Astrocyte of the spinal cord (primary cell): ENCODE measurements at regions not wholly inside any gene's neighbourhood (a gene's known extent, or its start where the extent isn't known, plus 50 kb on each side); places are given as distances from the start of the nearest gene placed in this dataset.

Experiments
- DNase-seq: peaks from one replicate; pipeline ENCODE4 v3.0.0; 2011; ENCODE audit warnings: low read depth, low spot score
- H3K4me3 ChIP-seq: 2 replicates; pipeline ENCODE4 v1.5.1; 2011; ENCODE audit warnings: low read depth, mild to moderate bottlenecking, low read length, moderate library complexity
- in situ Hi-C: cut with HindIII; loops from 2 replicates; pipeline ENCODE4 v1.10.0; 2017; ENCODE audit warnings: low sequenced_read_pairs
- TF ChIP-seq, protein P1 (sequence below): IDR thresholded peaks from 2 replicates; pipeline ENCODE4 v1.5.1; 2012; ENCODE audit warnings: low read depth, mild to moderate bottlenecking, low read length, inconsistent platforms

- TF ChIP-seq, protein P1, sequence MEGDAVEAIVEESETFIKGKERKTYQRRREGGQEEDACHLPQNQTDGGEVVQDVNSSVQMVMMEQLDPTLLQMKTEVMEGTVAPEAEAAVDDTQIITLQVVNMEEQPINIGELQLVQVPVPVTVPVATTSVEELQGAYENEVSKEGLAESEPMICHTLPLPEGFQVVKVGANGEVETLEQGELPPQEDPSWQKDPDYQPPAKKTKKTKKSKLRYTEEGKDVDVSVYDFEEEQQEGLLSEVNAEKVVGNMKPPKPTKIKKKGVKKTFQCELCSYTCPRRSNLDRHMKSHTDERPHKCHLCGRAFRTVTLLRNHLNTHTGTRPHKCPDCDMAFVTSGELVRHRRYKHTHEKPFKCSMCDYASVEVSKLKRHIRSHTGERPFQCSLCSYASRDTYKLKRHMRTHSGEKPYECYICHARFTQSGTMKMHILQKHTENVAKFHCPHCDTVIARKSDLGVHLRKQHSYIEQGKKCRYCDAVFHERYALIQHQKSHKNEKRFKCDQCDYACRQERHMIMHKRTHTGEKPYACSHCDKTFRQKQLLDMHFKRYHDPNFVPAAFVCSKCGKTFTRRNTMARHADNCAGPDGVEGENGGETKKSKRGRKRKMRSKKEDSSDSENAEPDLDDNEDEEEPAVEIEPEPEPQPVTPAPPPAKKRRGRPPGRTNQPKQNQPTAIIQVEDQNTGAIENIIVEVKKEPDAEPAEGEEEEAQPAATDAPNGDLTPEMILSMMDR: no peak
- no peak for DNase-seq
- in situ Hi-C loops: no loop called here
- H3K4me3 ChIP-seq: no peak overlapping the region
Observed at GRCh38 chr7:155219947-155220769, 77.5 kb upstream of the INSIG1 start.

DNA sequence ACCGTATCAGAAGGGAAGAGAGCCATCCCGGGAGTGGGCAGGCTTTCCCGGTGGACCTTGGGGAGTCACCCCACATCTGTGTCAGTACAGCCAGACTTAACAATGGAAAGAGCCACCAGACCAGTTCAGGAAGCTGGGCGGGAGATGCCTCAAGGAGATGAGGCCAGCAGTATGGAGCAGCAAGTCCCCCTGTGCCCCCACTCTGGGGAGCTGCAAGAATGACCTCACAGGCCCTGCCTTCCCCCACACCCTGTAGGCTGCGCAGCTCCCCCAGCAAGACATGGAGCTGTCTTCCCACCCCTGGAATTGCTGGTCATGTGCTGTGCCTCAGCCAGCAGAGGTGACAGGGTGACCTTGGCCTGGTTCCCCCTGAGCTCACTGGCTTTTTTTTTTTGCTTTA, 76.8 kb upstream of the INSIG1 start:
- TF ChIP-seq, protein P1: no peak
- H3K4me3 ChIP-seq: no peak overlapping the region
- in situ Hi-C loops: no loop called here
- no peak for DNase-seq

GRCh38 chr7:155221547-155221946, 76.1 kb upstream of the INSIG1 start:
- DNase-seq: no peak
- in situ Hi-C loops: no loop called here
- TF ChIP-seq, protein P1: no peak
- no peak overlapping the region for H3K4me3 ChIP-seq

GRCh38 chr7:155222061-155222460, 75.6 kb upstream of the INSIG1 start:
- H3K4me3 ChIP-seq: no peak overlapping the region
- in situ Hi-C loops: no loop called here
- DNase-seq: no peak
- TF ChIP-seq, protein P1: no peak

DNA sequence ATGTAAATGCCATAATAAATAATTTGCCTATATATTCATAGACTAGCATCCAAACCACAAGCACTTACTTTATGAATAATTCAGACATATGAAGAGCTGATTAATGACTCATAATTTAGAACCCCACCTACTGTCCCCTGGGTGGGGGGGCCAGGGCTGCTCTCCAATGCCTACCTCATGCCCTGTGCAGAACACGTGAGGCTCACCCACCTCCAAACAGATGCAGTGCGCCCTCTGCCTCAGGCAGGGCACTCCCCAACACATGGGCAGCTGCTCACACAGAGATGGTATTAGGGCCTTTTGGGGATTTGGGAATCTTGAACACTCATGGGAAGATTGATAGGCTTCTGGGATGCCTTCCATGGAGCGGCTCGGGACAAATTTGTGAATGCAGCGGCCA, 75.1 kb upstream of the INSIG1 start:
- no peak overlapping the region for H3K4me3 ChIP-seq
- DNase-seq: no peak
- in situ Hi-C loops: no loop called here
- TF ChIP-seq, protein P1: no peak

- TF ChIP-seq, protein P1: no peak
- in situ Hi-C loops: no loop called here
- no peak for DNase-seq
- H3K4me3 ChIP-seq: no peak overlapping the region
Observed at GRCh38 chr7:155223021-155223420, 74.7 kb upstream of the INSIG1 start.

DNA sequence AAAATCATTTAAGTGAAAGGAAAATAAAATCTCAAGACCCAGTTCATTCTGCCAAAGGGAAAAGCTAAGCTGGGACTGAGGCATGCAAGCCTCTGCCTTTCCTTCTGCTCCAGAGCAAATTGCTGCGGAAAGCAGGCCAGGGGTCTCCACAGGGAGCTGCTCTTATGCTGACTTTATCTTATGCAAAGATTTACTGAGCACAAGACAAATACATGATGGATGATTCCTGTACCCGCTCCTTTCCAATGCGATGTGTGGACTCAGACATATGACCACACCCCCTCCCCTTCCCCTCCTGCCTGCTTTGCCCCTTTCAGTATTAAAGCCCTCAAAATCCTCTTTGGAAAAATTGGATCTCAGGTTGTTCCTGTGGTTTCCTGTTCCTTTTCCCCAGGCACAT, 74.2 kb upstream of the INSIG1 start:
- TF ChIP-seq, protein P1: no peak
- in situ Hi-C loops: no loop called here
- no peak overlapping the region for H3K4me3 ChIP-seq
- no peak for DNase-seq
